ENCODE measurements at regions not wholly inside any gene's neighbourhood (a gene's known extent, or its start where the extent isn't known, plus 50 kb on each side); places are given as distances from the start of the nearest gene placed in this dataset.

DNA sequence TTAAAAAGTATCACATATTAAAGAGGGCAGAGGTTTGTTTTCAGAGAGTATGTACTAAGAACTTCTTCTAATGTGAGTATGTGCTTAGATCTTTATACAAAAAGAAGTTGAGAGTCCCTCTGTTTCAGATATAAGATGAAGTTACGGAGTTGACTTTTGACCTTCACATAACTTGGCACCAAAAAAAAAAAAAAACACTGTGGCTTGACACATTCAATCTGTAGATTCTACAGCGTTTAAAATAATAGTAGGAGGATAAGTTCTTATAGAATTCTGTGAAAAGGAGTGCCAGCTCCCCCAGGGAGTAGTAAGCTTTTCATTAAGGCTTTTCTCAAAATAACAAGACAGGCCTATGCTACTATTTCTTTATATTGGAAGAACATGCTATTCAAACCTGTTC is 105.4 kb upstream of the LRP1B start:
- no peak for DNase-seq
- in situ Hi-C loops (cut with MboI; ENCODE audit: low pct_unique_long_range_greater_than_20kb, low sequenced_read_pairs): no loop called here

DNA sequence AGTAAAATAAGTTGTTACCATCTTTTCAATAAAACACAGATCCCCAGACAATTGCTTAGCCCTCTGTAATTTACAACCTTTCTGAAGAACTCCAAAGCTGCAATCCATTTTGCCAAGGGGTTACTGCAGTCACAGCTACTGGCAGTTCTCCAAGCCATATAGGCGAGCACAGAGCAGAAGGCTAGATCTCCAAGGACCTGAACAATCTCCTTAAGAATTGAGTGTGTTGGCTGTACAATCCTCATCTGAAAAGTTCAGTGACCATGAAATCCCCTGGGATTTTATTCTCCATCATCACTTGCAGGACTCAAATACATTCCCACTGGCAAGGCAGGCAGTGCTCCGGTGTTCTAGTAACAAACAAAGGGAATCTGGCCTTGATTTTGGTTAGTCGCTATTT is 103.9 kb upstream of the LRP1B start:
- DNase-seq: no peak
- in situ Hi-C loops (cut with MboI; ENCODE audit: low pct_unique_long_range_greater_than_20kb, low sequenced_read_pairs): no loop called here

GRCh38 chr2:142223309-142223708 is 92.5 kb upstream of the LRP1B start:
- DNase-seq: peak; percentile 15
- in situ Hi-C loops (cut with MboI; ENCODE audit: low pct_unique_long_range_greater_than_20kb, low sequenced_read_pairs): no loop called here

GRCh38 chr2:142222715-142223114 is 91.9 kb upstream of the LRP1B start:
- peak; percentile 8 for DNase-seq
- in situ Hi-C loops (cut with MboI; ENCODE audit: low pct_unique_long_range_greater_than_20kb, low sequenced_read_pairs): no loop called here

GRCh38 chr2:142220901-142221300 is 90.1 kb upstream of the LRP1B start:
- DNase-seq: peak; percentile 38

GRCh38 chr2:142220239-142220638 is 89.4 kb upstream of the LRP1B start:
- in situ Hi-C loops (cut with MboI; ENCODE audit: low pct_unique_long_range_greater_than_20kb, low sequenced_read_pairs): no loop called here
- DNase-seq: no peak

More at GRCh38 chr2:142220901-142221300, 90.1 kb upstream of the LRP1B start:
- in situ Hi-C loops (cut with MboI; ENCODE audit: low pct_unique_long_range_greater_than_20kb, low sequenced_read_pairs): no loop called here

- DNase-seq: no peak
- in situ Hi-C loops (cut with MboI; ENCODE audit: low pct_unique_long_range_greater_than_20kb, low sequenced_read_pairs): no loop called here
Measured at GRCh38 chr2:142218471-142218870, 87.7 kb upstream of the LRP1B start.

DNA sequence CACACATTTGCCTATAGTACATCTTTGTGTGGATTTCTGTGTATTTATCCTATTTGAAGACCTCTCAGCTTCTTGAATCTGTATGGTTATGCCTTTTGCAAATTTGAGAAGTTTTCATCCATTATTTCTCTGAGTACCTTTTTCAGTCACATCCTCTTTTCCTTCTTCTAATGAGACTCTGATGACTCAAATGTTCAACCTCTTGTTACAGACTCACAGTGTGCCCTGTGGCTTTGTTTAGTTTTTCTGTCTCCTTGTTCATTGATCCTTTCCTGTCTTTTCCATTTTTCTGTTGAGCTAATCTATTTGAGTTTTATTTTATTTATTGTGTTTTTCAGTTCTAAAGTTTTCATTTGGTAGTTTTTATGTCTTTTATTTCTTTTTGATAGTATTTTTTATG is 87.0 kb upstream of the LRP1B start:
- in situ Hi-C loops (cut with MboI; ENCODE audit: low pct_unique_long_range_greater_than_20kb, low sequenced_read_pairs): no loop called here
- DNase-seq: no peak

GRCh38 chr2:142200062-142200461 is 69.2 kb upstream of the LRP1B start:
- no peak for DNase-seq
- in situ Hi-C loops (cut with MboI; ENCODE audit: low pct_unique_long_range_greater_than_20kb, low sequenced_read_pairs): no loop called here

- in situ Hi-C loops (cut with MboI; ENCODE audit: low pct_unique_long_range_greater_than_20kb, low sequenced_read_pairs): no loop called here
- DNase-seq: no peak
Measured at GRCh38 chr2:142199073-142199472, 68.3 kb upstream of the LRP1B start.

- in situ Hi-C loops (cut with MboI; ENCODE audit: low pct_unique_long_range_greater_than_20kb, low sequenced_read_pairs): no loop called here
- DNase-seq: no peak
Measured at GRCh38 chr2:142190805-142191204, 60.0 kb upstream of the LRP1B start.

DNA sequence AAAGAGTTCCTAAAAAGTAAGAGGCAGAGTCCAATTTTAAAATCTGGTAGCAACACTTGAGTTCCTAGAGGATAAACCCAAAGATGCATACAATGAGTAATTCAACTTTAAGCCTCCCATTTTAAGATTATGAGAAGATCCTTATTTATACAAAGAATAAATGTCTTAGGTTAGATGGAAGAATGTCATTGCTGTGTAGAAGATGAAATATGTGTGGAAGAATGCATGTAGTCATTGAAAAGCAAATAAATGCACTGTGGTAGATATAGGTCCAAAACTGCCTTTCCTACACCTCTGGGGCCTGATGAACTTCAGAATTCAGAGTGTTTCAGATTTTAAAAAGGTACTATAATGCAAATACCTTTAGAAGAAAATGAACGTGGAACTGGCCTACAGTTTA is 58.7 kb upstream of the LRP1B start:
- in situ Hi-C loops (cut with MboI; ENCODE audit: low pct_unique_long_range_greater_than_20kb, low sequenced_read_pairs): no loop called here
- no peak for DNase-seq

DNA sequence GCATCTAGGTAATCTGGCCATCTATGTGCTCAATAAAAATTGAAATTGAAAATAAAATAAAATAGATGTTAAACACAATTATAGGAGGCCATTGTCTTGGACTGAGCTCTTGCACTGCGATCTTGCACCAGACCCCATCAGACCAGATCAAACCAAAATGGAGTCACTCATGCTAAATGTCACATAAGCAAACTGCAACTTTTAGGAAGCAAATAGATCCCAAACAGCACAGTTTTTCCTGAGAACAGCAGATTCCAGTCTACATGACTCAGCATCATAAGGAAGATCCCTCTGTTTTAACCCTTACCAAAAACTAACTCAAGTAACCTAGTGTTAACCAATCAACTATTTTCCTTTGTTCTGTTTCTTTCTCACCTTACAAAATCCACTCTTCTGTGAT is 57.7 kb upstream of the LRP1B start:
- DNase-seq: no peak
- in situ Hi-C loops (cut with MboI; ENCODE audit: low pct_unique_long_range_greater_than_20kb, low sequenced_read_pairs): no loop called here

DNA sequence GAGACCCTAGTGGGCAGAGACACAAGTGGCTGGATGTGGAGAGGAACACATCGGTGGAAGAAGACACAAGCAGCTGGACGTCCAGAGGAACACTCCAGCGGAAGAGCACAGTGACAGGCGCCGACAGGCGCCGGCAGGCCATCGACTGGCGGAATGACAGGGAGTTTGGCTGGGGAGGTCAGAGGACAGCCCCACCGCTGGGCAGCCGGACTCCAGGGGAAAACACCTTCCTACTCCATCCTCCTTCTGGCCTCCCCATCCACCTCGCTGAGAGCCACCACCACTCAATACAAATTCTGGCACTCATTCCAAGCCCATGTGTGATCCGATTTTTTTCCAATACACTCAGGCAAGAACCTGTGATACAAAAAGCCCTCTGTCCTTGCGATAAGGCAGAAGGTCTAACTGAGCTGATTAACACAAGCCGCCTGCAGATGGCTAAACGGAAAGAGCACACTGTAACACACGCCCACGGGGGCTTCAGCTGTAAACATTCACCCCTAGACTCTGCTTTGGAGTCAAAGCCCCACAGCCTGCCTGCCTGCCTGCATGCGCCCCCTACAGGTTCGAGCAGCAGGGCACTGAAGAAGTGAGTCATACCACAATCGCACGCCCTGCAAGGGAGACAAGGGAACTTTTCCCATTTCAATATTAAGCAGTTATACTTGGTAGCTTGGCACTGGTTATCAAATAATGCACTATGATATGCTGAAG is 50.2 kb upstream of the LRP1B start:
- DNase-seq: peak; percentile 46

More for the DNA sequence above, 50.2 kb upstream of the LRP1B start:
- in situ Hi-C loops (cut with MboI; ENCODE audit: low pct_unique_long_range_greater_than_20kb, low sequenced_read_pairs): no loop called here

All from KBM-7 (cell line).